Right forelimb (tissue), 1 donor: ENCODE measurements at regions not wholly inside any gene's neighbourhood (a gene's known extent, or its start where the extent isn't known, plus 50 kb on each side); places are given as distances from the start of the nearest gene placed in this dataset.
"Not testable (repeated sequence)": the region's sequence is repeated elsewhere in the genome, so short reads cannot be mapped to it uniquely, and the experiment has no call there.

Experiments used
- DNase-seq: peaks from one replicate; pipeline ENCODE4 v3.0.0-alpha.2; 2018

- DNase-seq, result peak; percentile 43
These were observed 117.0 kb upstream of the TEX13C start for GRCh38 chrX:125202591-125203248.

- DNase-seq, result no peak
These were observed 116.3 kb upstream of the TEX13C start for GRCh38 chrX:125203365-125203736.

DNA sequence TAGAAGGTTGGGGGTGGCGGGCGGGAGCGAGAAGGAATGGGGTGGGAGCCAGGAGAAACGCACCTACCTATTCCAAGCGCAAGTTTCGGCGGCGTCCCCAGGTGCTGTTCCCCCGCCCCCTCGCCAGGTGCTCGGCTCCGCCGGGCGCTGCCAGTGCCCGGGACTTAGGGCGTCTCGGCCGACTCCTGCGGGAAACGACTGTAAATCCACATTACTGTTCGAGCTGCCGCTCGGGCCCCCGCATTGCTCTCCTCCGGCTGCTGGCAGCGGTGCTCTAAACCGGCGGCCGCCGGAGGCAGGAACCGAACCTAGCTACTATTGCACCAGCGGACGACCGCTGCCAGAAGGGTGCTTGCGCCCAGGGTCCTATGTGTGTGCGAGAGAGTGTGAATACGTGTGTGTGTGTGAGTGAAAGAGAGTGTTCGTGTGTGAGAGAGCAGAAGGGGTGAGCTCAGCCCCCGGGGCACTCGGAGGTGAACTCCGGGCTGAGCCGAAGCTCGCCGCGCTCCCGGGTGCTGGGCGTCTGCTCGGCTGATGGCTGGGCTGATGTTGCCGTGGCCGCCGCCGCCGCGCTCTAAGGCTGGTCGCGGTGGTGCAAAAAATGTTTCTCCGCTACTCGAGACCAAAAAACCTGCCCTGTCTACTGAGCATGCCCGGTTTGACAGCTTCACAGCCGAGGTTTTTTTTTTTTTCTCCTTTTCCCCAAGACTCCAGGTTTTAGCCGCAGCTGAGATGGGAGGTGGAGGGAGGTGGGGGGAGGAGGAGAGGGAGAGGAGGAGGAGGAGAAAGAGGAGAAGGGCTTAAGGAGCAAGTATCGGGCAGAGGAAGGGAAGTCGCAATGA is 115.7 kb upstream of the TEX13C start:
- peak; percentile 70 for DNase-seq

DNA sequence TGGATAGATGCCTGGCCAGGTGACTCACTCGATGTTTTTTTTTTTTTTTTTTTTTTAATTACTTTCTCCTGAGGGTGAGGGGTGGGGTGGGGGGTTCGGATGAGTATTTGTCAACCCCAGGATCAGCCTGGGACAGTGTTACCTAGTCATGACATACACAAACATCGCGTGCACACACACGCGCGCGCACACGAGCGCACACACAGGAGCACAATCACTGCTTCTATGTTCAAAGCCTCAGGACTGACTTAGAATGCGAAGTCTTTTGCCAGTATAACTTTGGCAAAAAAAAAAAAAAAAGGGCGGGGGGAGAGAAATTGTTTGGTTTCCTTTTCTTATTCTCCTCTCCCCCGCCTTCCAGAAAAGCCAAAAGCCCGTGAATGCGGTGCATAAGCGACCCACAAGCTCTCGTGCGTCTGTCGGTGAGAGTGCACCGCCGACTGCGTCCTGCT is 115.0 kb upstream of the TEX13C start:
- peak; percentile 39 for DNase-seq

DNA sequence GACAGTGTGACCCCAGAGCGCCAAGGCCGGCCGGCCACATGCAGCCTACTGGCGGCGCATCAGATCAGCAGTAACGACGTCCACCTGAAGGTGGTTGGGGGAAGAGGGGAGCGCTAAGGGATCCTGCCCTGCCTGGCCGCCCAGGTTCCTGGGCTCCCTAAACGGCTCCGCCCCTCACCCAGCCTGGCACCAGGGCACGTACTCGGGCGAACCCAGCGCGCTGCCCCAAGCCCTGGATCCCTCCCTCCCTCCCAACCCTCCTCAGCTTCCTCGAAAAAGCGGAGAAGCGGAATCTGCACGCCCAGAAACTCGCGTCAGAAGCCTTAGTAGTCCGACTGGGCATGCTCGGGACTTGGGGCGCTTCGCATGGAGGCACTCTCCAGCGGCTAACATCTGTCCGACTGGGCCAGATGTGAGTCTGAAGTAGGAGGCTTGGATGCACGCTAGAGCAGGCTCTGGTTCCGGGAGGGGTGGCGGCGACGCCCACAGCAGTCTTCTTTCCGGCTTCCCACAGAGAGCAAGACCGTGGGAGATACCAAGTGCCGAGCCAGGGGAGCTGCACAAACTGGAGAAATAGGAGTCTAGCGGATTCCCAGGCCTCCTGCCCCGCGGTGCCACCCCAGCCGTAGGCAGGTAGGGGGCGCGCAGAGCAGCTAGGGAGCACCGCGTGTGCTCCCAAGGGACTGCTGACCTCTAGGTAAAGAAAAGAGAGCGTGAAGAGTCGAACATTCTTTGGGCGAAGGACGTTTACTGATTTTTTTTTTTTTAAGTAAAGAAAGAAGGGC is 114.3 kb upstream of the TEX13C start:
- DNase-seq, result peak; percentile 81

- DNase-seq, result peak; percentile 58
These were observed 113.6 kb upstream of the TEX13C start for GRCh38 chrX:125205918-125206665.

DNA sequence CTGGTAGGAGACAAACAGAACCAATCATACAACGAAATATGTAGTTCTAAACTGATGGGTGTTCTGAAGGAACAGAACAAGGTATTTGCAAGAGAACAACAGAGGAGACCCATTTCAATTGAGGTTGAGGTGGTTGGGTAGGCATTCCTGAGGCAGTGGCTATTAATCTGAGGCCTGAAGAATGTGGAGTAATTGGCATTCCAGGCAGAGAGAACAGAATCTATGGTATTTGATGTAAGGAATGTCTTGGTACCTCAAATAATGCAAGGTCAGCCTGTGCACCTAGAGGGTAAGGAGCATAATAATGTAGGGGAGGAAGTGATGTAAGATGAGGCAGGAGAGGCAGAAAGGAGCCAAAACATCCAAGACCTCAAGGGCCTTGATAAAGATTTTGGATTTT is 109.5 kb upstream of the TEX13C start:
- DNase-seq, result no peak

DNA sequence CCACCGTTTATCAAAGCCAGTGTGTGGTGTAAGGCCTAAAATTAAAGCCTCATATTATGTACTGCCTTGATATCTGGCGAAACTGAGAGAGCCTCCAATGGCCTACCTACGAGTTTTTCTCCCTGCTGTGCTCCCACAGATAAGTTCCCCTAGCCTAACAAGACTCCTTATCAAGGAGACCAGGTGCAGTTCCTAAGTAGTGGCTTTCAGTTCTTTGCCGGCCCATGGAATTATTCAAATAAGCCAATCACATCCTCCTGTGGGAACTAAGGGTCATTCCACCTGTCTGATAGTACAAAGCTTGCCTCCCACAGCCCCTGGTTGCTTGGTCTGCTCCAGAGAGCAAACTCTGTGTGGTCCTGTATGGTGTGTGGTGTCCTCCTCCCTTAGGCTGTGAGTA is 99.8 kb upstream of the TEX13C start:
- no peak for DNase-seq

DNA sequence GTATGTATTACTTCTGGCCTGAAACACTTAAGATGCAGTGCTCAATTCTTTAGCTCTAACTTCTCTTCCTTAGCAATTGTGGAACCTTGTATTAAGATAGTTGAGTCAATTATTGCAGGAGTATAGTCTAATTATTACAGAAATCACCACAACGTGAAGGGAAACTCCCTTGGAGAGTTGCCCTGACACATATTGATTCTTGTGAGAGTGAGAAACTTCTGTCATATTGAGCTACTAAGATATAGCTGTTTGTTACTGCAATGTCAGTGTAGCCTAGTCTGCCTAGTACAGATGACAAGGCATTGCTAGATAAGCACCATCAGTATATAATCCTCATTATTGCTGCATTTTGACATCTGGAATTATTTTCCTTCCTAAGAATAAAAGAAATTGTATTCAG is 82.7 kb upstream of the TEX13C start:
- no peak for DNase-seq

DNA sequence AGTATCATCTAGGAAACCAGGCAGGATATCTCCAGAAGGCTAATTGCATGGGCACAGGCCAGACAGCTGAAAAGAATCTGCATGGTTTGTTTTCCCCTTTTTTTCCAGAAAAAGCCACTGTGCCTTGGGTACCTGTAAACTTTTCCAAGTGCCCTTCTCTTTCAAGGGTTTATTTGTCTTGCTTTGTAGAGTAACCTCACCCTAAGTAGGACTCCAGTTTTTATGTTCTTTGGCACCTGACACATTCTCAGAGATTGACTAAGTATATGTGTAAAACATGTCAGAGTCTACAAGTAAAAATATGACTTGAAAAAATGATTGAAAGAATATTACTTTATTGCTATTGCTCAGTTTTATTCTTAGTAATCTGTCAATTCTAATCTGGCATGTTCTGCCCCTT is 70.7 kb upstream of the TEX13C start:
- no peak for DNase-seq

DNA sequence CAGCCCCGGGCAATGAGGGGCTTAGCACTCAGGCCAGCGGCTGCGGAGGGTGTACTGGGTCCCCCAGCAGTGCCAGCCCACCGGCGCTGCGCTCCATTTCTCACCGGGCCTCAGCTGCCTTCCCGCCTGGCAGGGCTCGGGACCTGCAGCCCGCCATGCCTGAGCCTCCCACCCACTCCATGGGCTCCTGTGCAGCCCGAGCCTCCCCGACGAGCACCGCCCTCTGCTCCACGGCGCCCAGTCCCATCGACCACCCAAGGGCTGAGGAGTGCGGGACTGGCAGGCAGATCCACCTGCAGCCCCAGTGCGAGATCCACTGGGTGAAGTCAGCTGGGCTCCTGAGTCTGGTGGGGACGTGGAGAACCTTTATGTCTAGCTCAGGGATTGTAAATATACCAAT is 63.9 kb upstream of the TEX13C start:
- DNase-seq, result not testable (repeated sequence)

GRCh38 chrX:125262836-125263235 is 56.8 kb upstream of the TEX13C start:
- DNase-seq, result no peak

DNA sequence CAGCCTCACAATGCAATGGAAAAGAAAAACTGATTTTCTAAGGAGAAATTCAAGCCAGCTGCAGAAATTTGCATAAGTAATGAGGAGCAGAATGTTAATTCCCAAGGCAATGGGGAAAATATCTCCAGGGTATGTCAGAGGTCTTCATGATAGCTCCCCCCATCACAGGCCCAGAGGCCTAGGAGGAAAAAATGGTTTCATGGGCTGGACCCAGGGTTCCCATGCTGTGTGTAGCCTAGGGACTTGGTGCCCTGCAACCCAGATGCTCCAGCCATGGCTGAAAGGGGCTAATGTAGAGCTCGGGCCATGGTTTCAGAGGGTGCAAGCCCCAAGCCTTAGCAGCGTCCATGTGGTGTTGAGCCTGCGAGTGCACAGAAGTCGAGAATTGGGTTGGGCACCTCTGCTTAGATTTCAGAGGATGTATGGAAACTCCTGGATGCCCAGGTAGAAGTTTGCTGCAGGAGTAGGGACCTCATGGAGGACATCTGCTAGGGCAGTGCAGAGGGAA is 53.5 kb upstream of the TEX13C start:
- DNase-seq, result no peak
